DMS53 treated with DMSO at 0.1 percent for 48 hours (cell line): ENCODE measurements at regions not wholly inside any gene's neighbourhood (a gene's known extent, or its start where the extent isn't known, plus 50 kb on each side); places are given as distances from the start of the nearest gene placed in this dataset.

Experiments
- DNase-seq: peaks from one replicate; lab custom pipeline; 2025; ENCODE audit not compliant: unreplicated experiment; lab: John Stamatoyannopoulos, UW

- no peak for DNase-seq
Observed at GRCh38 chr5:56595566-56595965, 219.8 kb upstream of the MAP3K1 start.

- DNase-seq = no peak
Observed at GRCh38 chr5:56594792-56595191, 220.6 kb upstream of the MAP3K1 start.

GRCh38 chr5:56591081-56591480 is 224.3 kb upstream of the MAP3K1 start:
- no peak for DNase-seq

GRCh38 chr5:56589481-56589860 is 225.9 kb upstream of the MAP3K1 start:
- no peak for DNase-seq

GRCh38 chr5:56588636-56589480 is 226.5 kb upstream of the MAP3K1 start:
- DNase-seq = no peak

- no peak for DNase-seq
Observed at GRCh38 chr5:56588131-56588487, 227.2 kb upstream of the MAP3K1 start.

- DNase-seq = no peak
Observed at GRCh38 chr5:56587381-56588130, 227.8 kb upstream of the MAP3K1 start.

GRCh38 chr5:56585999-56586691 is 229.2 kb upstream of the MAP3K1 start:
- no peak for DNase-seq

- DNase-seq = no peak
Observed at GRCh38 chr5:56585461-56585860, 229.9 kb upstream of the MAP3K1 start.

- DNase-seq = no peak
Observed at GRCh38 chr5:56581426-56581825, 233.9 kb upstream of the MAP3K1 start.

- no peak for DNase-seq
Observed at GRCh38 chr5:56580864-56581263, 234.5 kb upstream of the MAP3K1 start.

GRCh38 chr5:56575821-56576220 is 239.5 kb upstream of the MAP3K1 start:
- DNase-seq = no peak

GRCh38 chr5:56574778-56575177 is 240.6 kb upstream of the MAP3K1 start:
- DNase-seq = no peak

- DNase-seq = no peak
Observed at GRCh38 chr5:56569566-56569965, 245.8 kb upstream of the MAP3K1 start.

- DNase-seq = no peak
Observed at GRCh38 chr5:56569076-56569475, 246.3 kb upstream of the MAP3K1 start.

GRCh38 chr5:56567278-56567677 is 248.1 kb upstream of the MAP3K1 start:
- no peak for DNase-seq

GRCh38 chr5:56566374-56567249 is 248.7 kb upstream of the MAP3K1 start:
- no peak for DNase-seq

GRCh38 chr5:56565644-56566043 is 249.7 kb upstream of the MAP3K1 start:
- no peak for DNase-seq

GRCh38 chr5:56565283-56565615 is 250.1 kb upstream of the MAP3K1 start:
- DNase-seq = no peak

GRCh38 chr5:56564541-56565282 is 250.6 kb upstream of the MAP3K1 start:
- no peak for DNase-seq
